ENCODE measurements at regions not wholly inside any gene's neighbourhood (a gene's known extent, or its start where the extent isn't known, plus 50 kb on each side); places are given as distances from the start of the nearest gene placed in this dataset.

DNA sequence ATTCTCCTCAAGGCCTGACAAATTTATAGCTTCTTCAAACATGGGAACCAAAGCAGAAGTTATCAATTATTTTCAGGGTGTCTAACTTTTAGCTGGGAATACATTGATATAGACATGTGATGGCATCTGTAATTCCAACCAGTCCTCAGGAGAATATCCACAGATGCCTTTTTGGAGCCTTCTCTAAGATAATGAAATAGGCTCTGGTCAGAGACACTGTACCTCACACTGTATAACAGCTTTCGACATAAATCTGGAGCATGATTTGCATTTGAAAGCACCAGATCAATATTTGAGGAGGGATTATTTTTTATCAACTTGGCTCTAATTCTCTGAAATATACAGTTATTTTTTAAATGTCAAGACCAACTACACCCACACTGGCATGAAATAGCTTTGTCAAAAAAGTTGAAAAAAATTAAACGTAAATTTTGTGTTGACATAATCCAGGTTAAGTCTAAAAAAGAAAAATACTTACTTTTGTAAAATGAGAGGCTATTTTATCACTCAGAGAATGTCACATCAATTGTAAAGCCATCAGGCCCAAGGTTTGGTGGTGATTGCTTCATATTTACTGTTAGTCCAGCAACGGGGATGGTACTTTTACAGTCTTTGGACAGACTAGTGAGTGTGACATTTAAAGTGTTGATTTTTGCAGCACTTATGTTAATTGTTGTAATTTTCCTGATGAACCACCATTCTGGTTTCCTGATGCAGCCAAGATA is 177.0 kb upstream of the SP8 start:
- TF ChIP-seq, protein P1, sequence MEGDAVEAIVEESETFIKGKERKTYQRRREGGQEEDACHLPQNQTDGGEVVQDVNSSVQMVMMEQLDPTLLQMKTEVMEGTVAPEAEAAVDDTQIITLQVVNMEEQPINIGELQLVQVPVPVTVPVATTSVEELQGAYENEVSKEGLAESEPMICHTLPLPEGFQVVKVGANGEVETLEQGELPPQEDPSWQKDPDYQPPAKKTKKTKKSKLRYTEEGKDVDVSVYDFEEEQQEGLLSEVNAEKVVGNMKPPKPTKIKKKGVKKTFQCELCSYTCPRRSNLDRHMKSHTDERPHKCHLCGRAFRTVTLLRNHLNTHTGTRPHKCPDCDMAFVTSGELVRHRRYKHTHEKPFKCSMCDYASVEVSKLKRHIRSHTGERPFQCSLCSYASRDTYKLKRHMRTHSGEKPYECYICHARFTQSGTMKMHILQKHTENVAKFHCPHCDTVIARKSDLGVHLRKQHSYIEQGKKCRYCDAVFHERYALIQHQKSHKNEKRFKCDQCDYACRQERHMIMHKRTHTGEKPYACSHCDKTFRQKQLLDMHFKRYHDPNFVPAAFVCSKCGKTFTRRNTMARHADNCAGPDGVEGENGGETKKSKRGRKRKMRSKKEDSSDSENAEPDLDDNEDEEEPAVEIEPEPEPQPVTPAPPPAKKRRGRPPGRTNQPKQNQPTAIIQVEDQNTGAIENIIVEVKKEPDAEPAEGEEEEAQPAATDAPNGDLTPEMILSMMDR (IDR thresholded peaks at IDR 0.05) = no peak
- TF ChIP-seq POLR2AphosphoS5 (IDR thresholded peaks at IDR 0.05) = no peak
- TF ChIP-seq POLR2A (IDR thresholded peaks at IDR 0.05) = no peak
- Histone ChIP-seq H3K36me3 (no peaks in the 10 kb centered on the region), H3K4me3 (no peak overlapping the region), H3K4me1 (replicated peaks) (peaks cover 3% of the 10 kb centered on the region), H3K9me3 (no peaks in the 10 kb centered on the region), H3K27ac (no peak overlapping the region), H3K27me3 (replicated peaks; ENCODE audit: insufficient read depth) (no peaks in the 10 kb centered on the region)
- no peak for DNase-seq (ENCODE audit: low spot score)
- intact Hi-C loops (cut with DNase I) = no loop called here
- 72% methylated on average over 3 of the region's 3 CpGs for WGBS

DNA sequence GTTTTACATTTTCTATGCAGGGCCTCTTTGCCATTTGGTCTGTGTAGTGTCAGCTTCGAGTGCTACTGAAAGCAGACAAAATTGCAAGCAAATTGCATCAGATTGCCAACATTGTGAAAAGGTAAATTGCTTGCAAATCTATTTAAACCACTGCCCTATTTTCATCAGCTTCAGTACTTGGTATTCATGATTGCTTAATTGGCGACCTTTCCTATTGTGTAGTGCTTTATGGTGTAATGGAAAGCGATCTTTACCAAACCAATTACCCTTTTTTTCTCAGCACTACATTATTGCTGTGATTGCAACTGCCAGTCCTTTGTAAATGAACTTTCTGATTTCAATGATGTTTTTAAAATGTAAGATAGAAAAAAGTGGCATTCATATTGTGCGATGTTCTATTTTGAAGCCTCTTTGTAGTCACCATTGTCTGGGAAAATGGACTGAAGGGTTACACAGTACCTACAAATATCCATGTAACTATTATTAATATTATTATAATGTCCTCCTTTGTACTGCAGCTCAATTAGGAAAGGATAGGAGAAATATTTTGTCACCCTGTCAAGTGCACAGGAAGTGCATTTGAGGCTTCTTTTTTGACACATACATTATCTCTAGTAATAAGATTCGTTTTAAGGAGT is 177.7 kb upstream of the SP8 start:
- H3K4me3 ChIP-seq = no peak overlapping the region
- 81% methylated on average over 5 of the region's 5 CpGs for WGBS
- no peaks in the 10 kb centered on the region for H3K9me3 ChIP-seq
- H3K4me1 ChIP-seq (replicated peaks) = no peaks in the 10 kb centered on the region
- H3K27ac ChIP-seq = no peak overlapping the region
- DNase-seq (ENCODE audit: low spot score) = no peak
- intact Hi-C loops (cut with DNase I) = no loop called here
- TF ChIP-seq, protein P1 (IDR thresholded peaks at IDR 0.05) = no peak
- no peak for TF ChIP-seq POLR2A (IDR thresholded peaks at IDR 0.05)
- TF ChIP-seq POLR2AphosphoS5 (IDR thresholded peaks at IDR 0.05) = no peak
- H3K27me3 ChIP-seq (replicated peaks; ENCODE audit: insufficient read depth) = no peaks in the 10 kb centered on the region
- H3K36me3 ChIP-seq = no peaks in the 10 kb centered on the region

- no peak for DNase-seq (ENCODE audit: low spot score)
- WGBS = 57% methylated on average over 3 of the region's 3 CpGs
- intact Hi-C loops (cut with DNase I) = no loop called here
- no peaks in the 10 kb centered on the region for H3K27me3 ChIP-seq (replicated peaks; ENCODE audit: insufficient read depth)
- H3K36me3 ChIP-seq = no peaks in the 10 kb centered on the region
- no peaks in the 10 kb centered on the region for H3K4me1 ChIP-seq (replicated peaks)
- no peak for TF ChIP-seq POLR2A (IDR thresholded peaks at IDR 0.05)
- TF ChIP-seq, protein P1 (IDR thresholded peaks at IDR 0.05) = no peak
- TF ChIP-seq POLR2AphosphoS5 (IDR thresholded peaks at IDR 0.05) = no peak
- H3K4me3 ChIP-seq = no peak overlapping the region
- H3K9me3 ChIP-seq = no peaks in the 10 kb centered on the region
- no peak overlapping the region for H3K27ac ChIP-seq
These were observed 184.5 kb upstream of the SP8 start for GRCh38 chr7:20971219-20971618.

- no peak overlapping the region for H3K4me3 ChIP-seq
- WGBS = 81% methylated on average over 8 of the region's 8 CpGs
- no peaks in the 10 kb centered on the region for H3K9me3 ChIP-seq
- intact Hi-C loops (cut with DNase I) = no loop called here
- no peaks in the 10 kb centered on the region for H3K27me3 ChIP-seq (replicated peaks; ENCODE audit: insufficient read depth)
- no peaks in the 10 kb centered on the region for H3K36me3 ChIP-seq
- DNase-seq (ENCODE audit: low spot score) = no peak
- H3K27ac ChIP-seq = no peak overlapping the region
- no peaks in the 10 kb centered on the region for H3K4me1 ChIP-seq (replicated peaks)
- TF ChIP-seq, protein P1 (IDR thresholded peaks at IDR 0.05) = no peak
- TF ChIP-seq POLR2AphosphoS5 (IDR thresholded peaks at IDR 0.05) (no peak), POLR2A (IDR thresholded peaks at IDR 0.05) (no peak)
These were observed 193.5 kb upstream of the SP8 start for GRCh38 chr7:20980232-20980631.
